ENCODE measurements at regions not wholly inside any gene's neighbourhood (a gene's known extent, or its start where the extent isn't known, plus 50 kb on each side); places are given as distances from the start of the nearest gene placed in this dataset.

- no peak for TF ChIP-seq CSDC2 (CRISPR knock-in tag; IDR thresholded peaks at IDR 0.05)
- TF ChIP-seq ZNF70 (CRISPR knock-in tag; IDR thresholded peaks at IDR 0.05): no peak
- TF ChIP-seq BACH2 (CRISPR knock-in tag; IDR thresholded peaks at IDR 0.05; ENCODE audit: borderline replicate concordance): no peak
- no peak for TF ChIP-seq CREB5 (CRISPR knock-in tag; IDR thresholded peaks at IDR 0.05; ENCODE audit: low read depth)
- no peak for TF ChIP-seq PATZ1 (CRISPR knock-in tag; IDR thresholded peaks at IDR 0.05; ENCODE audit: borderline replicate concordance)
- no peak for TF ChIP-seq GLIS3 (CRISPR knock-in tag; IDR thresholded peaks at IDR 0.05)
Measured at GRCh38 chr18:61091379-61091778, 241.9 kb upstream of the CDH20 start (continued).

GRCh38 chr18:61093965-61094364 is 239.3 kb upstream of the CDH20 start:
- ATAC-seq: no peak
- TF ChIP-seq RARB (CRISPR knock-in tag; IDR thresholded peaks at IDR 0.05) (no peak), ZFP30 (CRISPR knock-in tag; IDR thresholded peaks at IDR 0.05) (no peak), PPARA (CRISPR knock-in tag; IDR thresholded peaks at IDR 0.05; ENCODE audit: borderline replicate concordance) (no peak), ZNF8 (CRISPR knock-in tag; IDR thresholded peaks at IDR 0.05) (no peak), ZNF565 (CRISPR knock-in tag; conservative IDR thresholded peaks at IDR 0.05; ENCODE audit: low read depth) (no peak)

- TF ChIP-seq, protein P1, sequence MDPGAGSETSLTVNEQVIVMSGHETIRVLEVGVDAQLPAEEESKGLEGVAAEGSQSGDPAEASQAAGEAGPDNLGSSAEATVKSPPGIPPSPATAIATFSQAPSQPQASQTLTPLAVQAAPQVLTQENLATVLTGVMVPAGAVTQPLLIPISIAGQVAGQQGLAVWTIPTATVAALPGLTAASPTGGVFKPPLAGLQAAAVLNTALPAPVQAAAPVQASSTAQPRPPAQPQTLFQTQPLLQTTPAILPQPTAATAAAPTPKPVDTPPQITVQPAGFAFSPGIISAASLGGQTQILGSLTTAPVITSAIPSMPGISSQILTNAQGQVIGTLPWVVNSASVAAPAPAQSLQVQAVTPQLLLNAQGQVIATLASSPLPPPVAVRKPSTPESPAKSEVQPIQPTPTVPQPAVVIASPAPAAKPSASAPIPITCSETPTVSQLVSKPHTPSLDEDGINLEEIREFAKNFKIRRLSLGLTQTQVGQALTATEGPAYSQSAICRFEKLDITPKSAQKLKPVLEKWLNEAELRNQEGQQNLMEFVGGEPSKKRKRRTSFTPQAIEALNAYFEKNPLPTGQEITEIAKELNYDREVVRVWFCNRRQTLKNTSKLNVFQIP (CRISPR knock-in tag; IDR thresholded peaks at IDR 0.05; ENCODE audit: borderline replicate concordance, low read depth): no peak
- TF ChIP-seq GLIS3 (CRISPR knock-in tag; IDR thresholded peaks at IDR 0.05): no peak
- no peak for TF ChIP-seq ESRRG (CRISPR knock-in tag; IDR thresholded peaks at IDR 0.05)
- TF ChIP-seq SNAI2 (CRISPR knock-in tag; IDR thresholded peaks at IDR 0.05): no peak
- TF ChIP-seq BACH2 (CRISPR knock-in tag; IDR thresholded peaks at IDR 0.05; ENCODE audit: borderline replicate concordance): no peak
- no peak for TF ChIP-seq PATZ1 (CRISPR knock-in tag; IDR thresholded peaks at IDR 0.05; ENCODE audit: borderline replicate concordance)
- TF ChIP-seq TOX (CRISPR knock-in tag; IDR thresholded peaks at IDR 0.05; ENCODE audit: borderline replicate concordance): no peak
- TF ChIP-seq CREB5 (CRISPR knock-in tag; IDR thresholded peaks at IDR 0.05; ENCODE audit: low read depth): no peak
- TF ChIP-seq ZNF8 (CRISPR knock-in tag; IDR thresholded peaks at IDR 0.05): no peak
- ATAC-seq: no peak
Measured at GRCh38 chr18:61096226-61096625, 237.0 kb upstream of the CDH20 start.

DNA sequence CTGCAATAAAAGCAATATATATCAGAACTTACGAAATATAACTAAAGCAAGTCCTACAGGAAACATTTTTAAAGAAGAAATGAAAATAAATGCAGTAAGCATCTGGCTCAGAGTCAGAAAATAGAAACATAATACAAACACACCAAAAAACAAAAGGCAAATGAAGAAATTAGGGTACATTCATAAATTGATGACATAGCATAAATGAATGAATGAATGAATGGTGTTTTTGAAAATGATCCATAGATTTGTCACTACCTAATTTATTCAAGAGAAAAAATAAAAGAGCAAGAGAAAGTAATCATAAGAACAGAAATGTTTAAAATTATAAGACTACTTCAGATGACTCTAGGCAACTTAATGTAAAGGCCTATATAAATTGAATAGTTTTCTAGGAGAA is 226.1 kb upstream of the CDH20 start:
- TF ChIP-seq CSDC2 (CRISPR knock-in tag; IDR thresholded peaks at IDR 0.05) (no peak), PATZ1 (CRISPR knock-in tag; IDR thresholded peaks at IDR 0.05; ENCODE audit: borderline replicate concordance) (no peak), ZNF70 (CRISPR knock-in tag; IDR thresholded peaks at IDR 0.05) (no peak), ZFP3 (CRISPR knock-in tag; IDR thresholded peaks at IDR 0.05) (no peak), OSR1 (CRISPR knock-in tag; IDR thresholded peaks at IDR 0.05) (no peak)
- ATAC-seq: no peak

Data from SK-N-SH treated with all-trans-retinoic acid at 6 μM for 48 hours (cell line).